Endothelial cell (in vitro differentiated cells): ENCODE measurements at regions not wholly inside any gene's neighbourhood (a gene's known extent, or its start where the extent isn't known, plus 50 kb on each side); places are given as distances from the start of the nearest gene placed in this dataset.

Experiments
- DNase-seq: peaks from one replicate; pipeline ENCODE4 v3.0.0; 2021; ENCODE audit warnings: low spot score
- H3K27ac Mint-ChIP-seq: one replicate; pipeline ENCODE4 v1.8.0; 2021; ENCODE audit warnings: mixed read lengths, inconsistent platforms; ENCODE audit not compliant: unreplicated experiment
- H3K27me3 Mint-ChIP-seq: one replicate; pipeline ENCODE4 v1.8.0; 2021; ENCODE audit warnings: mild to moderate bottlenecking, moderate library complexity, mixed read lengths, inconsistent platforms; ENCODE audit not compliant: unreplicated experiment
- H3K36me3 Mint-ChIP-seq: one replicate; pipeline ENCODE4 v1.8.0; 2021; ENCODE audit warnings: mild to moderate bottlenecking, low read depth, mixed read lengths, inconsistent platforms; ENCODE audit not compliant: unreplicated experiment
- H3K4me1 Mint-ChIP-seq: one replicate; pipeline ENCODE4 v1.8.0; 2021; ENCODE audit warnings: mild to moderate bottlenecking, mixed read lengths, inconsistent platforms; ENCODE audit not compliant: unreplicated experiment
- H3K4me3 Mint-ChIP-seq: one replicate; pipeline ENCODE4 v1.8.0; 2021; ENCODE audit warnings: mild to moderate bottlenecking, mixed read lengths, inconsistent platforms; ENCODE audit not compliant: unreplicated experiment
- H3K9me3 Mint-ChIP-seq: one replicate; pipeline ENCODE4 v1.8.0; 2021; ENCODE audit warnings: mixed read lengths, inconsistent platforms; ENCODE audit not compliant: unreplicated experiment
- TF ChIP-seq, protein P1 (sequence below): fragments of 200-600 bp; sonication (generic); IDR thresholded peaks from one replicate; pipeline ENCODE4 v1.5.0; 2021; ENCODE audit warnings: antibody characterized with exemption; ENCODE audit not compliant: unreplicated experiment

DNA sequence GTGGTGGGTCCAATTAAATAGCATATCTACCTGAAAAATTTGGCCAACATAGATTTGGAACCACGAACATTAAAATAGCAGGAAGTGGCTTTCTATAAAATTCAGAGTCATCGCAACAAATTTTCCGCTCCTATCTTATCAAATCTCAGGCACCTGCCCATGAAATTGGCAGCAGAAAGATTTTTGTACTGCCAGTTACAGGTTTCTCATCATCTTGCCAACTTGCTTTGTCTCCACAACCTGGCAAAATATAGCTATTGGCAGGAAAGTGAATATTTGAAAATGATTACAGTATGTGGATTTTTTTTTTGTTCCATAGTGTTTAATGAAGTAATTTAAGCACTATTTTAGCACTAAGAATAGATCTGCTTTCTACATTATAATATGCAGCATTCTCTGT, 161.6 kb upstream of the LRRC3B start:
- H3K4me3 Mint-ChIP-seq = no peak overlapping the region
- no peaks in the 10 kb centered on the region for H3K9me3 Mint-ChIP-seq
- H3K36me3 Mint-ChIP-seq = no peaks in the 10 kb centered on the region
- TF ChIP-seq, protein P1, sequence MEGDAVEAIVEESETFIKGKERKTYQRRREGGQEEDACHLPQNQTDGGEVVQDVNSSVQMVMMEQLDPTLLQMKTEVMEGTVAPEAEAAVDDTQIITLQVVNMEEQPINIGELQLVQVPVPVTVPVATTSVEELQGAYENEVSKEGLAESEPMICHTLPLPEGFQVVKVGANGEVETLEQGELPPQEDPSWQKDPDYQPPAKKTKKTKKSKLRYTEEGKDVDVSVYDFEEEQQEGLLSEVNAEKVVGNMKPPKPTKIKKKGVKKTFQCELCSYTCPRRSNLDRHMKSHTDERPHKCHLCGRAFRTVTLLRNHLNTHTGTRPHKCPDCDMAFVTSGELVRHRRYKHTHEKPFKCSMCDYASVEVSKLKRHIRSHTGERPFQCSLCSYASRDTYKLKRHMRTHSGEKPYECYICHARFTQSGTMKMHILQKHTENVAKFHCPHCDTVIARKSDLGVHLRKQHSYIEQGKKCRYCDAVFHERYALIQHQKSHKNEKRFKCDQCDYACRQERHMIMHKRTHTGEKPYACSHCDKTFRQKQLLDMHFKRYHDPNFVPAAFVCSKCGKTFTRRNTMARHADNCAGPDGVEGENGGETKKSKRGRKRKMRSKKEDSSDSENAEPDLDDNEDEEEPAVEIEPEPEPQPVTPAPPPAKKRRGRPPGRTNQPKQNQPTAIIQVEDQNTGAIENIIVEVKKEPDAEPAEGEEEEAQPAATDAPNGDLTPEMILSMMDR = no peak
- no peaks in the 10 kb centered on the region for H3K27me3 Mint-ChIP-seq
- no peak overlapping the region for H3K27ac Mint-ChIP-seq
- no peaks in the 10 kb centered on the region for H3K4me1 Mint-ChIP-seq
- no peak for DNase-seq

DNA sequence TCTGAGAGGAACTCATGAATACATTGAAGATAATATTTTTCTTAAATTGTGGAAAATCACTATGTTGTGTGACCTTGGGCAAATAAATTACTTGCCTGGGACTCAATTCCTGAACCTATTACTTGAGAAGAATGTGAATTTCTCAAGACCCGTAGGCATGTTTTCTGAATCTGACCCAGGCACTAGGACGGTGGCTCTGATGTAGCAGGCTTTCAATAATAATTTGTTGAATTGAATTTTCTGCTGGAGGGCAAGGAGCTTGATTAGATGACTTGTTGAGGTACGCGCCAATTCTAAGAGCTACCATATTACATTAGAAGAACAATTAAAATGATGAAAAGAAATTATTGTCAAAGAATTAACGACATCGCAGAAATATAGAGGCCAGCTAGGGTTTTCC, 150.2 kb upstream of the LRRC3B start:
- Mint-ChIP-seq H3K27ac (no peak overlapping the region), H3K27me3 (no peaks in the 10 kb centered on the region), H3K36me3 (no peaks in the 10 kb centered on the region), H3K4me3 (no peak overlapping the region), H3K4me1 (no peaks in the 10 kb centered on the region), H3K9me3 (no peaks in the 10 kb centered on the region)
- TF ChIP-seq, protein P1 = no peak
- no peak for DNase-seq

DNA sequence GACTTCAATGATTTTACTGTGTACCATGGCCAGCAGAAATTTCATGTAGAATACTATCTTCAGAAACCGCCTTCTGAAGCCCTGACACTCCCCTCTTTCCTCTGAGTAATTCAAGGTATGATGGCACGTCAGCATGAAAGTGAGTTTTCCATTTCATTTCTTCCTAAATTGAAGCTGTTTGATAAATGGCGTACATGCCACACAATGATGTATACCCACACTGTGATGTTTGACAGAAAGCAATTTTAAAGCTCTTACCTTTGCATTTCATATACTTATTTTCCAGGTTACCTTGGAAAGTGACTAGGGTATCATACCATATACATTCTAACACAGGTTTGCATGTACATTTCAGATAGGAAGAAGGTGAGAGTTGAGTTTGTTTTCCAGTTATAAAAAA, 147.9 kb upstream of the LRRC3B start:
- no peak for DNase-seq
- no peak overlapping the region for H3K27ac Mint-ChIP-seq
- no peak overlapping the region for H3K4me3 Mint-ChIP-seq
- H3K36me3 Mint-ChIP-seq = no peaks in the 10 kb centered on the region
- TF ChIP-seq, protein P1 = no peak
- H3K4me1 Mint-ChIP-seq = no peaks in the 10 kb centered on the region
- H3K9me3 Mint-ChIP-seq = no peaks in the 10 kb centered on the region
- no peaks in the 10 kb centered on the region for H3K27me3 Mint-ChIP-seq

DNA sequence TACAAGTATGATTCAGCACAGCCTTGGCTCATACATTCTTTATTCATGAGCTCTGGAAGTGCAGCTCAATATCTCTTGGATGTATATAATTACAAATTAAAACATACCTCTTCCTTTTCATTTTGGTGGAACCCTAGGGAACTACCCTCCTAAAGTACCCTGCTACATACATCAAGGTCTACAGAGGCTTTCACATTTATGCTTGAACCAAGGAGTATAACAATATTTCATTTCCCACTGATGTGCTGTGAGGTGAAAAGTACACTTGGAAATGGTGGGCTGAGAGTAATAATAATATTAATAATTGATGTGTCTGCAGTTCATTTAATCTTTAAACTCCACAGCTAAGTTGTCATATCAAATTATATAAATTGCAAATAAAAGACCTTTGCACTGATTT, 142.2 kb upstream of the LRRC3B start:
- H3K9me3 Mint-ChIP-seq = no peaks in the 10 kb centered on the region
- H3K36me3 Mint-ChIP-seq = no peaks in the 10 kb centered on the region

DNA sequence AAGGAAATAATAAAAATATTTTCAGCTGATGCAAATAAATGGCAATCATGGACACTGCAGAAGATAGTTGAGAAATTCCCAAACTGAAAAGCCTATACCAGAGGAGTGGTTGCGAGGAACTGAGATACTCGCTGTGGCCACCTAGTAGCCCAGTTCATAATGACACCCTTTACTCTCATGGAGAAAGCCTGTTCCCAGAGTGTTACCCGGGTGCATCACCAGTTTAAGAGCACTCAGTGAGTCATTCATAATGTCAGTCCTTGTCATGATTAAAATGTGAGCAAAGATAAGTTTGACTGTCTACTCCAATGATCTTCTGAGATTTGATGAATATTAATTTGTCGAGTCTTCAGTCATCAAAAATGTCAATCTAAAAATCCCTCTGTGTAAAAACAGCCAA, 138.4 kb upstream of the LRRC3B start:
- Mint-ChIP-seq H3K27me3 (no peaks in the 10 kb centered on the region), H3K27ac (no peak overlapping the region), H3K36me3 (no peaks in the 10 kb centered on the region), H3K9me3 (no peaks in the 10 kb centered on the region), H3K4me1 (no peaks in the 10 kb centered on the region), H3K4me3 (no peak overlapping the region)
- TF ChIP-seq, protein P1 = peak; percentile 41
- DNase-seq = peak; percentile 25

More for the DNA sequence above, 142.2 kb upstream of the LRRC3B start:
- no peak for DNase-seq
- TF ChIP-seq, protein P1 = no peak
- H3K27ac Mint-ChIP-seq = no peak overlapping the region
- no peak overlapping the region for H3K4me3 Mint-ChIP-seq
- no peaks in the 10 kb centered on the region for H3K27me3 Mint-ChIP-seq
- H3K4me1 Mint-ChIP-seq = no peaks in the 10 kb centered on the region
